NOMO-1 treated with dmso at 0.1 percent for 144 hours (cell line): ENCODE measurements at regions not wholly inside any gene's neighbourhood (a gene's known extent, or its start where the extent isn't known, plus 50 kb on each side); places are given as distances from the start of the nearest gene placed in this dataset.

Experiments used
- DNase-seq: peaks from one replicate; lab custom pipeline; 2025; ENCODE audit not compliant: unreplicated experiment; lab: John Stamatoyannopoulos, UW

GRCh38 chr5:128591598-128592455 is 53.8 kb upstream of the FBN2 start:
- DNase-seq = no peak

- DNase-seq = no peak
These were observed 58.0 kb upstream of the FBN2 start for GRCh38 chr5:128596071-128596470.

- DNase-seq = no peak
These were observed 59.1 kb upstream of the FBN2 start for GRCh38 chr5:128597156-128597555.

DNA sequence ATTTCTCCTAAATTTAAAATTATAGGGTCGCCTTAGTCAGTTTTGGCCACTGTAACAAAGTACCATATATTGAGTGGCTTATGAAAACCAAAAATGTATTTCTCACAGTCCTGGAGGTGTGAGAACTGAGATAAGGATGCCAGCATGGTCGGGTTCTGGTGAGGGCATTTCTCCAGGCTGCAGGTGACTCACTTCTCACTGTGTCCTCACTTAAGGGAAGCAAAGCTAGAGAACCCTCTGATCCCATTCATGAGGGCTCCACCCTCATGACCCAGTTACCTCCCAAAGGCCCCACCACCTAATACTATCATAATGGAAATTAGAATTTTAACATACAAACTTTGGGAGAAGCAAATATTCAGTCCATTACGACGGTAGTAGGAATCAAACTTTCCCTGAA is 75.1 kb upstream of the FBN2 start:
- DNase-seq = no peak

DNA sequence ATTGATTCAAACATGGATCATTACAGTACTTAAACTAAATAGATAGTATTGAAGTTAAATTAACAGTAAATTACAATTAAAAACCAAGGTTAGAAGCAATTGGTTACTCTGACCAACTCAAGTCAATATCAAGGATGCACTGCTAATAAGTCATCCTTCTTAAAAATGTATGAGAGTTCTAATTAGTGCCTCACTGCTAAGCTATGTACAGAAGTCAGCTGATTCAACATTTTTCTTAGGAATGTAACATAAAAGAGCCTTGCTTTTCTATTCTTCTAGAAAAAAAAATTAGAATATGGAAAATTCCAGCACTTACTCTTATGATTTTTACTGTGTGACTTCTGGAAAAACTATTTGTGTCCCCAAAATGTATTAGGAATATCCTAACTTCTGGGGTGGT is 75.7 kb upstream of the FBN2 start:
- no peak for DNase-seq

DNA sequence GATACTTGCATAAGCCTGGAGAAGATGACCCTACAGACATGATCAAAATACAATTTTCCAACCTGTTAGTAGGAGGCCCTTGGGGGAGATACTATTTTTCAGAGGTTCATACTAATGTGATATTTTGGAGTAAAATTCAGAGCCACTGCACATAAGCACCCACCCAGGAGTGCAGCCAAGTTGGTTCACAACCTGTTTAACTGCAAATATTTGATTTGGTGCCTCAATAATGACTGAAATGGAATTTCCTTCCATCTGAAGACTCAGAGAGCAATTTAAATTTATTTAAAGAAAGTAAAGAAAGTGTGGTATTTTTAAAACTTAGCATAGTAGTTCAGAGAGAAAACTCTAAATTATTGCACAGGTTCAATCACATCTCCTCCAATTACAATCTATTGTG is 77.5 kb upstream of the FBN2 start:
- no peak for DNase-seq

GRCh38 chr5:128626536-128627090 is 88.6 kb upstream of the FBN2 start:
- no peak for DNase-seq

DNA sequence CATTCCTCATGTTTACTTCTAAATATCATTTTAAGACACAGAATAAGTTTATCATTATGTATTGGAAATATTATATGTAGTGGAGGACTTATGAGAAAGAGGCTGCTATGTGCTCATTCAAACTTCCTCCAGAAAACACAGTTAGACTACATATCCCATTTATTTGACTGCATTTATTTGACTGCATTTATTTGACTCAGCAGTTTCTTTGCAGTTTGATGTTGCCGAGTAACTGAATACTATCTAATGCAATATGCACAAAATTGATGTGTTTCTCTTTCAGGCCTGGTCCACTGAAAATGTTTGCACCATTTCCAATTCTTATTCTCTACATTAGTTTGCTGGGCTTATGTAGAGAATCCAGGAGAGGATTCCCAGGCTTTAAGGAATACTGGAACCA is 89.9 kb upstream of the FBN2 start:
- DNase-seq = no peak

GRCh38 chr5:128629157-128629556 is 91.1 kb upstream of the FBN2 start:
- DNase-seq = no peak

- DNase-seq = no peak
These were observed 92.1 kb upstream of the FBN2 start for GRCh38 chr5:128630121-128630520.

DNA sequence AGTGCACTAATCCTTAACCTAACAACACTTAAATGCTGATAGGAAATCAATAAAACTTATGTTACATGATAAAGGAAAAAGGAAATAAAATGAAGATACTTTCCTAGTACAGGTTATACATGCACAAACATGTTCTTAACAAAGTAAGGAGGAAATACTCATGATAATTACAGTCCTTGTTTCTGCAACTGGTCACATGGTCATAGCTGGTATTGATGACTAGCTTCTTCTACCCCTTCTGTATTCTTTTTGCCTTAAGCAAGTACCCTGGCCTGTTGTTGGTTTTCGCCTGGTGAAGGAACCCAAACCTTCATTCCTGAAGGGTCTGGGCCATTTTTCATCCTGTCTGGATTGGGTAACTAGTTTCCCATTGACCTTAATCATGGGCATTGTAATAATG is 93.7 kb upstream of the FBN2 start:
- DNase-seq = no peak

GRCh38 chr5:128632264-128632663 is 94.2 kb upstream of the FBN2 start:
- no peak for DNase-seq

GRCh38 chr5:128633901-128634300 is 95.9 kb upstream of the FBN2 start:
- DNase-seq = no peak

GRCh38 chr5:128635379-128635778 is 97.3 kb upstream of the FBN2 start:
- no peak for DNase-seq

GRCh38 chr5:128636361-128636760 is 98.3 kb upstream of the FBN2 start:
- DNase-seq = no peak

GRCh38 chr5:128637031-128637430 is 99.0 kb upstream of the FBN2 start:
- DNase-seq = no peak

DNA sequence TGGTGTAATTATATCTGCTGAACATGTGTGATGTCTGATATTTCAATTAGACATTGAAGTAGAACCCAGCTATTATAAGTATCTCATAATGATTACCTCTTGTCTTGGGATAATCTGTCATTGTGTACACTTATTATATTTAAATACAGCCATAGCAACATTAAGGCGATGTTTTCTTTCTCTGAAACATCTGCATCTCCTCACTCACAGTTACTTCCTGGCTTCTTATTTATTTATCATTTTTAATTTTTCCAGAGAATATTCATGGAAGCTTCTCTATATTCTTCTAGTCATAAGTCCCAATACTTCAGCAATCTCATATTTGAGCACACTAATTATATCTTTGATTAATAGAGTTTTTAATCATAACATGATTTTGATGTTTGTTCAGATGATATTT is 103.8 kb upstream of the FBN2 start:
- DNase-seq = no peak

DNA sequence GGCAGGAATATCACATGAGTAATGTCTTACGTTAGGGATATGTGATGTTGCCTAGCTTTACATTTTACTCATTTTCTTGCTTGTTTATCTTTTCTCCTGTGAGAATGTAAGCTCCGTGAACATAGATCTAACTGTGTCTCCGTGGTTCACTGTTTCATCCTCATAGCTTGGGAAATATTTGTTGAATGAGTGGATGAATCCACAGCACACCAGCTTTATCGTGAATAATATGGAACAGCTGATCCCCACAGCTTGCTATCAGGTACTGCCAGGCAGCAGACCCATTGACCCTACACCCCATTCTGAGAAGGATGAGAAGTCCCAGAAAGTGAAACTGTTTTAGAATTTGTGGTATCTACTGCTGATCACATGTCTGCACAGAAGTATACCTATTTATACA is 106.8 kb upstream of the FBN2 start:
- no peak for DNase-seq

GRCh38 chr5:128645581-128645980 is 107.5 kb upstream of the FBN2 start:
- no peak for DNase-seq

DNA sequence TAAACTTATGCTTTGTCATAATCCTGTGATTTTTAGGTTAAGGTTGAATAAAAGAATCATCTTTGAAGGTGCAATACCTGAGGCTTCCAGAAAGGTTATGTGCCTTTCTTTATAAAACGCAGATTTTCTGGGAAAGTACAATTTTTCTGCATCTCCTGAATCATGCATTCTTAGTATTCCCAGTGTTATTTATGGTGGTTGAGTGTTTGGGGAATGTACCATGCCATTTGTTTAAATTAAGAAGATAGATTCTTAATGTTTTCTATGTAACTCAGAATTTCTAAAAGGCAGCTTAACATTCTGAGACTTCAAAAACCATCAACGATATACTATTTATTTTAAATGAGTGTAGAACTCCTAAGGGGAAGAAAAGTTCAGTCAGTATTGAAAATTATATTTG is 108.1 kb upstream of the FBN2 start:
- DNase-seq = no peak

DNA sequence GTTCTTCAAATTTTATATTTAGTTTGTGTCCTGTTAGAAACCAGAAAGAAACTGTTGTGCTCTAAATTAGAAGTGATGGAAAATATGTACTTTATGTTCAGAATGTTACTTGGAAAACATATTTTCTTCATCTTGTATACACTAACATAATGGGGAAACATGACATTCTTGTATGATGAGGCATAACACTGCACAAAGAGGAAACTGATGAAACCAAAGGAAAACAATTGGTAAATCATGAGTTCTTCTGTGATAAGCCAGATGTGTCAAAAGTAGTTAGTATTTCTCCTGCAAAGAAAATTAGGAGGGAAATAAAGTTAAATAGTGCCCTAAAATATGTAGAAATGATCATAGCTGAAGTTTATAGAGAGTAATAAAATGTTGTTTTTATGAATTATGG is 111.1 kb upstream of the FBN2 start:
- DNase-seq = no peak

DNA sequence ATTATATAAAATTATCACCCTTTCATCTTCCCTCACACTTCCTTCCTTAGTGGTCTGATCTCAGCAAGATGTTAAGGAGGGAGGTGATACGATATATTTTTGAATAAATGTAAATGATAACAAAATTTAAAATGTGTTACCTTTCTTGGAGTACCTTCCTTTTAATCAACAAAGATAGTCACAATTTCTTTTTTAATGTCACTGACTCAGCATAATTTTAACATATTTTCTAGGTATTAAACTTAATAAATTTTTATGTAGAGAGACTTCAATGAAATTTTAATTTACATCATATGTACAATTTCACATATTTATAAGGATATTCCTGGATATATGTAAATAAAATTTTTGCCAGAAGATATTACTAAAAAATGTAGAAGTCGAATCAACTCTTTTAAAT is 125.0 kb upstream of the FBN2 start:
- DNase-seq = no peak
